ENCODE measurements at regions not wholly inside any gene's neighbourhood (a gene's known extent, or its start where the extent isn't known, plus 50 kb on each side); places are given as distances from the start of the nearest gene placed in this dataset.
A peak's percentile ranks its signal among the peaks of the same experiment; 100 is the strongest.

- DNase-seq: no peak
Observed at GRCh38 chr6:97621111-97621510, 338.1 kb upstream of the MMS22L start.

GRCh38 chr6:97626671-97627441, 343.8 kb upstream of the MMS22L start:
- peak; percentile 36 for DNase-seq

DNA sequence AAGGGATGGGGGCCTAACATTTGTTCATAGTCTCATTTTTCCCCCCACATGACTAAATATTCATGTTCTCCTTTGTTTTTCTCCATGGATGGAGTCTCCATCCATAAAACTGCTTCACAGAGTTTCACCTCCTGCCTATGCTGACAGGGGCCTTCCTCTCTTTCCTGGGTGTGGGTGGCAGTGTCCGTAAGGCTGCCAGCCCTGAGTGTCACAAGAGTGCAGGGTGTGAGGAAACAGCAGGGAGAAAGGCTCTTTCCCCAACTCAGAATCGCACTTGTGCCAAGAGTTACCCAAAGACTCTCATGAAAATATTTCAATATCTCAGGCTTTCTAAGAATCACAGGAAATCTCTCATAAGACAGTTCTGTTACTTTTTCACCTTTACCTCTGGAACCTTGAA, 346.2 kb upstream of the MMS22L start:
- no peak for DNase-seq

GRCh38 chr6:97630604-97631003, 347.6 kb upstream of the MMS22L start:
- DNase-seq: no peak

DNA sequence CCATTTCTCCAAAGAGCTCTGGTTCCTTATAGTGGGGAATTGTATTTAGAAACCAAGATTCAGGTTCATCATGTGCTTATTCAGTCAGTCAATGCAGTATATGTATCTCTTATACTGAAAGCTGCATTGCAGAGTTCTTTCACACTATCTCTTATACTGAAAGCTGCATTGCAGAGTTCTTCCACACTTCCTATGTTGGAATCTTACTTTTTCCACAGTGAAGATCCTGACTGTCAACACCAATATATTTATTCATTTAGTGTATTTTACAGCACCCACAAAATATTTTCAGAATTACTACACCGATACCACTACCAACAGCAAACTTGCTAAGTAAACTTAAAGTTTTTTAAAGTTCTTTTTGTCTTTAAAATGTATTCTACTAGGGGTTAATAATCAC, 349.3 kb upstream of the MMS22L start:
- DNase-seq: no peak

DNA sequence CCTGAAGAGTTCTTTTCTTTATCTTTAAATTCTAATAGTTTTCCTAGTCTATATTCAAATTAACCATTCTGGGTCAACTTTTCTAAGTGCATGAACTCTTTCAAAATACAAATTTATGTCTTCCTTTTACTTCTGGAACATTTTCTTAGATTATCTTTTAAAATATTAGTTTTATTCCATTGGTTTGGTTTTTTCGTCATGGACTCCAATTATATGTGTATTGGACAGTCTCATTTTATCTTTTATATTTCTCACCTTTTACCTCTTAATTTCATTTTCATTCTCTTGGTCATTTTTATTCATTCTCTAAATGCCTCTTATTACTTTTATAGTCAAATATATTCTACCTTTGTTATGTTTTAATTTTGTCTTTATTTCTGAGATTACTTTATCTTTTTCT, 356.7 kb upstream of the MMS22L start:
- no peak for DNase-seq

- no peak for DNase-seq
Observed at GRCh38 chr6:97644353-97644752, 361.3 kb upstream of the MMS22L start.

DNA sequence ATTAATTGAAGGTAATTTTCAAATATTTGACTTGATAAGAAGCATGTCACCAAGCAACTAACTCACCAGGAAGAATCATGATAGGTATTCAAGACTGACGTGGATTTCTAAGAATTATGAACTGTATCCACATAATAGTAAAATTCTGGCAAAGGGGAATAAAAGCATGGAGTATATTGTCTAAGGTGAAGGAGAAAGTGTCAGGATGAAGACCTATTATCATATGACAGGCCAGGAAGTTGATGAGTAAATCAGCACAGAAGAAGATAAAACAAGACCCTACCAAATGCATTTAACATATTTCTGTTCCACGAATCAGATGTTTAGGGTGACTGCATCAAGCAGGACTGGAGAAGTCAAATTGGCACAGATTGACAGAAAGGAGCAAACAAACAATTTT, 362.7 kb upstream of the MMS22L start:
- no peak for DNase-seq

GRCh38 chr6:97653076-97653475, 370.1 kb upstream of the MMS22L start:
- no peak for DNase-seq

DNA sequence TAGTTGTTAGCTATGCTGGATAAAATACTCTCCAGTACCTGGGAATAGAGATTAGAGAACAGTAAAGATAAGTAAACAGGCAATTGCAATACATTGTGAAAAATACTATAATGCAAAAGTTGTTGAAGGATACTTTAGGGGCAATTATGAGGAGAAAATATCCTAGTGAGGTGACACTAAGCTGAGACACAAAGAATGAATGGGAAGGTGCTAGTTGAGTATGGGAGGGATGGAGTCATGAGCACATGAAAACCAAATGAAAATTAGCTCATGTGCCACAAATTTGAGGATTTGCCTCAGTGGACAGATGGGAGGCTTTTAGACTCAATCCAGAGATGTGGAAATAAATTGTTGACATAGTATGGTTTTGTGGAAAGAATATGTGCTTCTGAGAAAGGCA, 370.5 kb upstream of the MMS22L start:
- DNase-seq: no peak

GRCh38 chr6:97654674-97655073, 371.7 kb upstream of the MMS22L start:
- no peak for DNase-seq

DNA sequence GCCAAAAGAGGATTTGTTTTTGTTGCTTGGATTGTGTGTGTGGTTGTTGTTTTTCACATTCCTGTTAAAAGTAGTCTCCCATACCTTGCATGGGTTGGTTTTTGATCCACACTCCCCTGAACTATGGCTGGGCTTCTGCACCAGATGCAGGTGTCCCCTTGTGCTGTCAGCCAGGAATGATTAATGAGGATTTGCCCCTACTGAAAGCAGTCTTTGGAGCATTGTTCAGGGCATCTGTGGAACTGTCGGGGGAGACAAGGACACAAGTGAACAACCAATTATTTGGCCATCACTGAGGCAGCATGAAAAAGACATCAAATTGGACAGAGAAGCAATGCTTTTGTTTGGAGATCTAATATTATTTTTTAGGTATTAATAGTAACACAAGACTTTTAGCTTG, 373.2 kb upstream of the MMS22L start:
- DNase-seq: no peak

- no peak for DNase-seq
Observed at GRCh38 chr6:97656706-97657350, 373.8 kb upstream of the MMS22L start.

DNA sequence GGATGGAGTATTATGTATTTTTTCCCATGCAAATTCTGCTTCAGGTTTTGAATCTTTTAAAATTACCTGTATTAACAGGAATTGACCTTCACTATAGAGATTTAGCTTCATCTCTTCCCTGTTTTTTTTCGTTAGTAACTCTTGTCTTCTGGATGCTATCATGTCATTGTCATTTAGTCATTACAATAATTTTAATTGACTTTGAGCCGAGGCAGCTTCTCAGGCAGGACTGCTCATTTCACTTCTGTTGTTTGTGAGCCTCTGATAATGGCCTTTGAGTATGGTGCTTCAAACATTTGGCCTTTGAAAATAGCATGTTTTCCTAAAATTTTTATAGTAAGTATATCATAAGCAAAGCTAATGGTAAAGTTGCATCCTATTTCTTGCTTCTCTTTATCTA, 375.1 kb upstream of the MMS22L start:
- DNase-seq: no peak

DNA sequence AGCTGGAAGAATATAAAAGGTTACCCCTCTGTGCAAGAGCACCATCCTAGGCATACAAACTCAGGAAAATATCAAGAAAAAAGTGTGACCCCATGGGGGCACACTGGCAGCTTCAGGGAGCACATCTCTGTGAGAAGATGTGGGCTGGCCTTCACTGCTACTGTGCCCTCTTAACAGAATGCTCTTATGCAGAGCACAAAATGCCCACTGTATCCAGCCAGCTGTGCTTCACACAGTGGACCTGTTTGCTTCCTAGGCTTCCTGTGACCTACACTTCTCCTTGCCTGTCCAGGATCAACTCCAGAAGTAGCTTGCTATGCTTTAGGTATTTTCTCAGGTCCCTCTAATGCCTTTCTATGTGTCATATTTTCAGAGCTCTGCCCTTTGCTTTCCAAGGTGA, 380.2 kb upstream of the MMS22L start:
- DNase-seq: no peak

- no peak for DNase-seq
Observed at GRCh38 chr6:97665446-97665845, 382.4 kb upstream of the MMS22L start.

GRCh38 chr6:97666889-97667288, 383.9 kb upstream of the MMS22L start:
- no peak for DNase-seq

DNA sequence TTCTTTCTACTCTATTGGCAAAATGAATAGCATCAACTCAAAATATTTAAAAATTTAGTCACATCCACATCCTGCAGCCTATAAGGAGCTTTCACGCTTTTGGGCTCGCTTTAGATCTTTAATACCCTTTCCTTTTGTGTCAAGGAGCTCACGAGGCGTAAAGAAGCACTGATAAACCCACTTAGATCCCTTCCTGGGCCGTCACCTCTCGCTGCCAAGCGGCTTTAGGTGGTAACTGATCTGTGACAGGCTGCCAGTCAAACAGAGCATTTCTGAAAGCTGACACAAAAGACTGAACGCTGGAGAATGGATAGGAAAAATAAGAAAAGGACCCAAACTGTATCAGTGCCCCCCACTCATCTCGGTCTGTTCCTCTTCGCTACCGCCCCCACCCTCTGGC, 385.7 kb upstream of the MMS22L start:
- DNase-seq: peak; percentile 60

- DNase-seq: peak; percentile 46
Observed at GRCh38 chr6:97669191-97670031, 386.4 kb upstream of the MMS22L start.

- no peak for DNase-seq
Observed at GRCh38 chr6:97674802-97675201, 391.8 kb upstream of the MMS22L start.

GRCh38 chr6:97677626-97678025, 394.6 kb upstream of the MMS22L start:
- DNase-seq: no peak

GRCh38 chr6:97687916-97688315, 404.9 kb upstream of the MMS22L start:
- DNase-seq: no peak

GRCh38 chr6:97689078-97689754, 406.2 kb upstream of the MMS22L start:
- no peak for DNase-seq
